Upper lobe of left lung (tissue), 4 donors: ENCODE measurements at regions not wholly inside any gene's neighbourhood (a gene's known extent, or its start where the extent isn't known, plus 50 kb on each side); places are given as distances from the start of the nearest gene placed in this dataset.
"Not testable (repeated sequence)": the region's sequence is repeated elsewhere in the genome, so short reads cannot be mapped to it uniquely, and the experiment has no call there.

ENCODE experiments used
- EP300 ChIP-seq, 4 donors: sonication (generic); formaldehyde crosslinking; IDR thresholded peaks; one replicate each; pipeline ENCODE4 v1.5.1; 2017; ENCODE audit warnings: antibody characterized with exemption in 4 of 4, control low read depth in 2 of 4
- TF ChIP-seq, protein P1 (sequence below), 6 experiments: fragments of 450-650 bp in 4 of 6; fragments of 200-600 bp in 2 of 6; sonication (generic) in 2 of 6; IDR thresholded peaks; one replicate each; pipeline ENCODE4 v1.5.1; 2016 to 2019; ENCODE audit warnings: antibody characterized with exemption in 6 of 6

DNA sequence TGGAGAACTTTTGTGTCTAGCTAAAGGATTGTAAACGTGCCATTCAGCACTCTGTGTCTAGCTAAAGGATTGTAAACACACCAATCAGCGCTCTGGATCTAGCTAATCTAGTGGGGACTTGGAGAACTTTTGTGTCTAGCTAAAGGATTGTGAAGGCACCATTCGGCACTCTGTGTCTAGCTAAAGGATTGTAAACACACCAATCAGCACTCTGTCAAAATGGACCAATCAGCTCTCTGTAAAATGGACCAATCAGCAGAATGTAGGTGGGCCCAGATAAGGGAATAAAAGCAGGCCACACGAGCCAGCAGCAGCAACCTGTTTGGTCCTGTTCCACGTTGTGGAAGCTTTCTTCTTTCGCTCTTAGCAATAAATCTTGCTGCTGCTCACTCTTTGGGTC is 98.4 kb upstream of the UBASH3B start:
- TF ChIP-seq, protein P1, sequence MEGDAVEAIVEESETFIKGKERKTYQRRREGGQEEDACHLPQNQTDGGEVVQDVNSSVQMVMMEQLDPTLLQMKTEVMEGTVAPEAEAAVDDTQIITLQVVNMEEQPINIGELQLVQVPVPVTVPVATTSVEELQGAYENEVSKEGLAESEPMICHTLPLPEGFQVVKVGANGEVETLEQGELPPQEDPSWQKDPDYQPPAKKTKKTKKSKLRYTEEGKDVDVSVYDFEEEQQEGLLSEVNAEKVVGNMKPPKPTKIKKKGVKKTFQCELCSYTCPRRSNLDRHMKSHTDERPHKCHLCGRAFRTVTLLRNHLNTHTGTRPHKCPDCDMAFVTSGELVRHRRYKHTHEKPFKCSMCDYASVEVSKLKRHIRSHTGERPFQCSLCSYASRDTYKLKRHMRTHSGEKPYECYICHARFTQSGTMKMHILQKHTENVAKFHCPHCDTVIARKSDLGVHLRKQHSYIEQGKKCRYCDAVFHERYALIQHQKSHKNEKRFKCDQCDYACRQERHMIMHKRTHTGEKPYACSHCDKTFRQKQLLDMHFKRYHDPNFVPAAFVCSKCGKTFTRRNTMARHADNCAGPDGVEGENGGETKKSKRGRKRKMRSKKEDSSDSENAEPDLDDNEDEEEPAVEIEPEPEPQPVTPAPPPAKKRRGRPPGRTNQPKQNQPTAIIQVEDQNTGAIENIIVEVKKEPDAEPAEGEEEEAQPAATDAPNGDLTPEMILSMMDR (IDR thresholded peaks at IDR 0.05): not testable (repeated sequence)
- TF ChIP-seq EP300 (IDR thresholded peaks at IDR 0.05): not testable (repeated sequence)
